ENCODE measurements at regions not wholly inside any gene's neighbourhood (a gene's known extent, or its start where the extent isn't known, plus 50 kb on each side); places are given as distances from the start of the nearest gene placed in this dataset.

DNA sequence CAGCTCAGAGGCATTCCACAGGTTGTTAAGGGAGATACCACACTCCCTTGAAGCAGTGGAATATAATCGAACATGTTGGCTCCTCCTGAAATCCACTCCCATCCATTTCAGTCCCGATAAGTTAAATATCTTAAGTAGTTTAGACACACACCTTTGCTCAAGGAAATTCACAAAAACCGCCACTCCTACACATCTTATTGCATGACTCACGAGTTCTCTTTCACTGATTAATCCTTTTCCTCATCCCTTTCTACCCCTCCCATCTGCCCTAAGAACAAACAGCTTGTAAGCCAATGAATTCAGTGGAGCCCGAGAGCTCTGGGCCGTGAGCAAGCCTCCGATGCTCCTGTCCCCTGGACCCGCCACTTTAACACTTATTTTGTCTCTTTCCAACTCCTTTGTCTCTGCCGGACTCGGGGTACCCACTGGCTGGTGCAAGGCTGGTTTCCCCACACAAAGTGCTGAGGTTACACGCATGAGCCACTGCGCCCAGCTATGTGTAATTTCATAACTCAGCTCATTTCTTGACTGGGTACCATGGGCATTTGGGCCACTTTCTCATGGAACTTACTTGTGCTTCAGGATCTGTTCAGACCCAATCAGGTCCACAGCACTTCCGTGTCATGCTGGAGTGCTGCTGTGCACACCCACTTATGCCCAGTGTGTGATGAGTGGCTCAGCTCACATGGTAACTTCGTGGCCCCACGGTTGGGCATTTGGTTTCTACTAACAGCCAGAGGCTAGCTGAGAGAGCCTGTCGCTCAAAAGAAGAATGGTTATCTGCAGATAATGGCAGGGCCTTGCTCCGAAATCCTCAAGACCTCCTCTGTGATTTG lies 171.8 kb upstream of the ALG10B start:
- TF ChIP-seq, protein P1, sequence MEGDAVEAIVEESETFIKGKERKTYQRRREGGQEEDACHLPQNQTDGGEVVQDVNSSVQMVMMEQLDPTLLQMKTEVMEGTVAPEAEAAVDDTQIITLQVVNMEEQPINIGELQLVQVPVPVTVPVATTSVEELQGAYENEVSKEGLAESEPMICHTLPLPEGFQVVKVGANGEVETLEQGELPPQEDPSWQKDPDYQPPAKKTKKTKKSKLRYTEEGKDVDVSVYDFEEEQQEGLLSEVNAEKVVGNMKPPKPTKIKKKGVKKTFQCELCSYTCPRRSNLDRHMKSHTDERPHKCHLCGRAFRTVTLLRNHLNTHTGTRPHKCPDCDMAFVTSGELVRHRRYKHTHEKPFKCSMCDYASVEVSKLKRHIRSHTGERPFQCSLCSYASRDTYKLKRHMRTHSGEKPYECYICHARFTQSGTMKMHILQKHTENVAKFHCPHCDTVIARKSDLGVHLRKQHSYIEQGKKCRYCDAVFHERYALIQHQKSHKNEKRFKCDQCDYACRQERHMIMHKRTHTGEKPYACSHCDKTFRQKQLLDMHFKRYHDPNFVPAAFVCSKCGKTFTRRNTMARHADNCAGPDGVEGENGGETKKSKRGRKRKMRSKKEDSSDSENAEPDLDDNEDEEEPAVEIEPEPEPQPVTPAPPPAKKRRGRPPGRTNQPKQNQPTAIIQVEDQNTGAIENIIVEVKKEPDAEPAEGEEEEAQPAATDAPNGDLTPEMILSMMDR (IDR thresholded peaks at IDR 0.05; ENCODE audit: extremely low read depth, insufficient read depth, missing control alignments), result no peak
- no peak for DNase-seq (ENCODE audit: low spot score)
- in situ Hi-C loops (cut with MboI; ENCODE audit: low pct_unique_long_range_greater_than_20kb, low sequenced_read_pairs, unreplicated experiment), result loop anchor here (25.0 kb wide), 1 partner anchor 967 kb away; no protein-coding TSS in a partner anchor

GRCh38 chr12:38149395-38150073 lies 167.0 kb upstream of the ALG10B start:
- in situ Hi-C loops (cut with MboI; ENCODE audit: low pct_unique_long_range_greater_than_20kb, low sequenced_read_pairs, unreplicated experiment), result loop anchor here (25.0 kb wide), 1 partner anchor 963 kb away; no protein-coding TSS in a partner anchor
- TF ChIP-seq, protein P1 (IDR thresholded peaks at IDR 0.05; ENCODE audit: extremely low read depth, insufficient read depth, missing control alignments), result no peak
- no peak for DNase-seq (ENCODE audit: low spot score)

DNA sequence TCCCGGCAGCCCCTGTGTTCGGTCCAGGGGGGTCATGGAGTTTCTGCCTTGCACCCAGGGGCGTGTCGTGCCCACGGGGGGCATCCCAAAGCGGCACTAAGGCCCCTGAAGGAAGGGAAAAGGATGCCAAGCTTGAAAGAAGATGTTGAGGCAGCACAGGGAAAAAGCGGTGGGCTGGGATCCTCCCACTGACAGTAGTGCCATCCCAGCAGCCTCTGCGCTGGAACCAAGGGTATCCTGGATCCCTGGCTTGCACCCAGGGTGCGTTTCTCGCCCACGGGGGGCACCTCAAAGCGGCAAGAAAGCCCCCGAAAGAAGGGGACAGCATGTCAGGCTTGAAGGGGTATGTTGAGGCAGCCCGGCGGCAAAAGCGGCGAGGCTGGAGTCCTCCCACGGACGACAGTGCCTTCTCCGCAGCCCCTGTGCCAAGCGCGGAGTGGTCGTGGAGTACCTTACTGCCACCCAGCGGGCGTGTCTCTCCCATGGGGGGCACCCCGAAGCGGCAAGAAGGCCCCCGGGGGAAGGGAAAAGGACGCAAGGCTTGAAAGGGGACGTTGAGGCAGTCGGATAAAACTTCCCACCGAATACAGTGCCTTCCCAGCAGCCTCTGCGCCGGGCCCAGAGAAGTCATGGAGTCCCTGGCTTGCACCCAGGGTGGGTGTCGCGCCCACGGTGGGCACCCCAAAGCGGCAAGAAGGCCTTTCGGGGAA lies 164.4 kb upstream of the ALG10B start:
- in situ Hi-C loops (cut with MboI; ENCODE audit: low pct_unique_long_range_greater_than_20kb, low sequenced_read_pairs, unreplicated experiment), result no loop called here

DNA sequence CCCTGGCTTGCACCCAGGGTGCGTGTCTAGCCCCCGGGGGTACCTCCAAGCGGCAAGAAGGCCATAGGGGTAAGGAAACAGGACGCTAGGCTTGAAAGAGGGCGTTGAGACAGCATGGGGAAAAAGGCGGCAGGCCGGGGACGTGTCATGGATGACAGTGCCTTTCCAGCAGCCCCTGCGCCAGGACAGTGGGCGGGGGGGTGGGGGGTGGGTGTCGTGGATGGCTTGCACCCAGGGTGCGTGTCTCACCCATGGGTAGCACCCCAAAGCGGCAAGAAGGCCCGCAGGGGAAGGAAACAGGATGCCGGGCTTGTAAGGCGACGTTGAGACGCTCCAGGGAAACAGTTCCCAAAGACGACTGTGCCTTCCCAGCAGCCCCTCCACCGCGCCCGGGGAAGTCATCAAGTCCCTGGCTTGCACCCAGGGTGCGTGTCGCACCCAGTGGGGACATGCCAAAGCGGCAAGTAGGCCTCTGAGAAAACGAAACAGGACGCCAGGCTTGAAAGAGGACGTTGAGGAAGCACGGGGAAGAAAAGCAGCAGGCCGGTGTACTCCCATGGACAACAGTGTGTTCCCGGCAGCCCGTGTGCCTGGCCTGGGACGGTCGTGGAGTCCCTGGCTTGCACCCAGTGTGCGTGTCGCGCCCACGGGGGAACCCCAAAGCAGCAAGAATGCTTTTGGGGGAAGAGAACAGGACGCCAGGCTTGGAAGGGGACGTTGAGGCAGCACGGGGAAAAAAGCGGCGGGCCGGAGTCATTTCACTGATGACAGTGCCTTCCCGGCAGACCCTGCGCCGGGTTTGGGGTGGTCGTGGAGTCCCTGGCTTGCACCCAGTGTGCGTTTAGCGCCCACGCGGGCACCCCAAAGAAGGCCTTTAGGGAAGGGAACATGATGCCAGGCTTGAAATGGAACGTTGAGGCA lies 163.5 kb upstream of the ALG10B start:
- TF ChIP-seq, protein P1 (IDR thresholded peaks at IDR 0.05; ENCODE audit: extremely low read depth, insufficient read depth, missing control alignments), result no peak
- DNase-seq (ENCODE audit: low spot score), result no peak
- in situ Hi-C loops (cut with MboI; ENCODE audit: low pct_unique_long_range_greater_than_20kb, low sequenced_read_pairs, unreplicated experiment), result no loop called here

More for the DNA sequence above, 164.4 kb upstream of the ALG10B start:
- TF ChIP-seq, protein P1 (IDR thresholded peaks at IDR 0.05; ENCODE audit: extremely low read depth, insufficient read depth, missing control alignments), result no peak
- no peak for DNase-seq (ENCODE audit: low spot score)

- TF ChIP-seq, protein P1 (IDR thresholded peaks at IDR 0.05; ENCODE audit: extremely low read depth, insufficient read depth, missing control alignments), result no peak
- no peak for DNase-seq (ENCODE audit: low spot score)
- in situ Hi-C loops (cut with MboI; ENCODE audit: low pct_unique_long_range_greater_than_20kb, low sequenced_read_pairs, unreplicated experiment), result no loop called here
Observed at GRCh38 chr12:38153737-38154061, 162.9 kb upstream of the ALG10B start.
